GM23338 (cell line): ENCODE measurements at regions not wholly inside any gene's neighbourhood (a gene's known extent, or its start where the extent isn't known, plus 50 kb on each side); places are given as distances from the start of the nearest gene placed in this dataset.

Experiments used
- ATAC-seq: fragments of 200-7000 bp; cut with Tn5 transposase; 3 replicates; pipeline ENCODE4 v1.9.1; 2020
- DNase-seq: peaks from one replicate; pipeline ENCODE4 v3.0.0-alpha.2; 2015; ENCODE audit warnings: low spot score
- H2AFZ ChIP-seq: fragments of 200-600 bp; sonication (generic); 2 replicates; pipeline ENCODE4 v1.8.0; 2016; ENCODE audit warnings: antibody characterized with exemption, mild to moderate bottlenecking, moderate library complexity
- H3F3A ChIP-seq: fragments of 200-600 bp; sonication (generic); replicated peaks from 2 replicates; pipeline ENCODE4 v1.8.0; 2017; ENCODE audit warnings: antibody characterized with exemption, mixed run types, low read depth
- H3K27ac ChIP-seq: fragments of 200-600 bp; sonication (generic); 2 replicates; pipeline ENCODE4 v1.6.1; 2016; ENCODE audit warnings: low read depth
- H3K27me3 ChIP-seq: fragments of 200-600 bp; sonication (generic); 2 replicates; pipeline ENCODE4 v1.8.0; 2016; ENCODE audit warnings: mild to moderate bottlenecking, mixed run types, moderate library complexity; ENCODE audit not compliant: insufficient read depth
- H3K36me3 ChIP-seq: fragments of 200-600 bp; sonication (generic); 2 replicates; pipeline ENCODE4 v1.8.0; 2016; ENCODE audit warnings: mild to moderate bottlenecking; ENCODE audit not compliant: insufficient read depth
- H3K4me1 ChIP-seq: fragments of 200-600 bp; sonication (generic); 2 replicates; pipeline ENCODE4 v1.8.0; 2016; ENCODE audit warnings: mild to moderate bottlenecking, moderate library complexity; ENCODE audit not compliant: insufficient read depth
- H3K4me2 ChIP-seq: fragments of 200-600 bp; sonication (generic); 2 replicates; pipeline ENCODE4 v1.7.1; 2017; ENCODE audit warnings: mixed run types
- H3K4me3 ChIP-seq: fragments of 200-600 bp; sonication (generic); 2 replicates; pipeline ENCODE4 v1.6.1; 2016; ENCODE audit warnings: mixed run types
- H3K79me2 ChIP-seq: fragments of 200-600 bp; sonication (generic); replicated peaks from 2 replicates; pipeline ENCODE4 v1.8.0; 2017; ENCODE audit warnings: mild to moderate bottlenecking; ENCODE audit not compliant: insufficient read depth
- H3K9me2 ChIP-seq: fragments of 200-600 bp; sonication (generic); 2 replicates; pipeline ENCODE4 v1.8.0; 2017; ENCODE audit not compliant: insufficient read depth
- H4K20me1 ChIP-seq: fragments of 200-600 bp; sonication (generic); replicated peaks from 2 replicates; pipeline ENCODE4 v1.8.0; 2017; ENCODE audit warnings: mild to moderate bottlenecking; ENCODE audit not compliant: insufficient read depth
- H3K27ac Mint-ChIP-seq: 2 replicates; pipeline ENCODE4 v1.8.0; 2020; ENCODE audit warnings: inconsistent platforms, mild to moderate bottlenecking, moderate library complexity, mixed read lengths
- H3K27me3 Mint-ChIP-seq: 3 replicates; pipeline ENCODE4 v1.8.0; 2022; ENCODE audit warnings: low read depth, mild to moderate bottlenecking, moderate library complexity, mixed read lengths, inconsistent platforms; ENCODE audit not compliant: insufficient read depth, poor library complexity
- H3K36me3 Mint-ChIP-seq: 3 replicates; pipeline ENCODE4 v1.8.0; 2021; ENCODE audit warnings: low read depth, mild to moderate bottlenecking, inconsistent platforms, moderate library complexity, mixed read lengths
- H3K4me1 Mint-ChIP-seq: 3 replicates; pipeline ENCODE4 v1.8.0; 2020; ENCODE audit warnings: mild to moderate bottlenecking, inconsistent platforms, mixed read lengths
- H3K4me3 Mint-ChIP-seq: 3 replicates; pipeline ENCODE4 v1.8.0; 2021; ENCODE audit warnings: moderate library complexity, mild to moderate bottlenecking, inconsistent platforms, mixed read lengths
- H3K9me3 Mint-ChIP-seq: 3 replicates; pipeline ENCODE4 v1.8.0; 2020; ENCODE audit warnings: moderate library complexity, mild to moderate bottlenecking, inconsistent platforms, mixed read lengths
- CREB1 ChIP-seq: fragments of 250-450 bp; sonication (Bioruptor Pico); IDR thresholded peaks from 2 replicates; pipeline ENCODE4 v1.5.0; 2020; ENCODE audit warnings: low read depth, mild to moderate bottlenecking, moderate library complexity
- CTCF ChIP-seq, 2 experiments: fragments of 200-600 bp in 1 of 2; sonication (generic) in 1 of 2; conservative IDR thresholded peaks; 2 replicates each; pipeline versions ENCODE4 v1.5.1 to v1.6.1; 2016 to 2017; ENCODE audit warnings: antibody characterized with exemption in 2 of 2, low read depth in 2 of 2, mild to moderate bottlenecking in 2 of 2, moderate library complexity in 1 of 2
- ETS1 ChIP-seq: IDR thresholded peaks from 2 replicates; pipeline ENCODE4 v1.6.1; 2016; ENCODE audit warnings: antibody characterized with exemption
- EZH2 ChIP-seq: fragments of 200-600 bp; sonication (generic); IDR thresholded peaks from one replicate; pipeline ENCODE4 v1.8.0; 2017; ENCODE audit warnings: antibody characterized with exemption, mild to moderate bottlenecking, low read depth; ENCODE audit not compliant: unreplicated experiment
- EZH2phosphoT487 ChIP-seq: fragments of 200-600 bp; sonication (generic); IDR thresholded peaks from one replicate; pipeline ENCODE4 v1.8.1; 2018; ENCODE audit warnings: antibody characterized with exemption; ENCODE audit not compliant: unreplicated experiment
- NANOG ChIP-seq: IDR thresholded peaks from 2 replicates; pipeline ENCODE4 v1.6.1; 2016; ENCODE audit warnings: antibody characterized with exemption, borderline replicate concordance
- POLR2AphosphoS5 ChIP-seq: IDR thresholded peaks from 2 replicates; pipeline ENCODE4 v1.6.1; 2016; ENCODE audit warnings: antibody characterized with exemption, low read depth
- REST ChIP-seq: IDR thresholded peaks from one replicate; pipeline ENCODE4 v1.6.1; 2018; ENCODE audit warnings: antibody characterized with exemption; ENCODE audit not compliant: unreplicated experiment
- ZNF114 ChIP-seq: fragments of 250-450 bp; sonication (Bioruptor Pico); IDR thresholded peaks from 2 replicates; pipeline ENCODE4 v1.5.0; 2020; ENCODE audit warnings: mild to moderate bottlenecking, moderate library complexity
- ZNF331 ChIP-seq: fragments of 250-450 bp; sonication (Bioruptor Pico); IDR thresholded peaks from 2 replicates; pipeline ENCODE4 v1.5.0; 2020; ENCODE audit warnings: low read depth, mild to moderate bottlenecking, moderate library complexity
- ZNF462 ChIP-seq: fragments of 250-450 bp; sonication (Bioruptor Pico); IDR thresholded peaks from 2 replicates; pipeline ENCODE4 v1.5.0; 2020; ENCODE audit warnings: mild to moderate bottlenecking, moderate library complexity

GRCh38 chr12:13299457-13299856 is 102.9 kb downstream of the EMP1 start (continued):
- TF ChIP-seq ZNF462 (CRISPR knock-in tag) (no peak), POLR2AphosphoS5 (no peak)

- Histone ChIP-seq H3K9me2 (peaks cover under 1% of the 10 kb centered on the region; the same call in 1 of the 2 replicates), H3K27ac (no peak overlapping the region), H2AFZ (no peak overlapping the region), H4K20me1 (no peaks in the 10 kb centered on the region), H3K36me3 (no peaks in the 10 kb centered on the region), H3K79me2 (no peaks in the 10 kb centered on the region), H3K27me3 (no peaks in the 10 kb centered on the region), H3K4me2 (no peak overlapping the region), H3K4me1 (no peaks in the 10 kb centered on the region), H3F3A (no peaks in the 10 kb centered on the region), H3K4me3 (no peak overlapping the region)
- Mint-ChIP-seq H3K4me3 (no peak overlapping the region), H3K27ac (no peak overlapping the region), H3K4me1 (no peaks in the 10 kb centered on the region), H3K36me3 (no peaks in the 10 kb centered on the region), H3K9me3 (no peaks in the 10 kb centered on the region), H3K27me3 (no peaks in the 10 kb centered on the region)
- ATAC-seq: no peak
- DNase-seq: no peak
- no peak for TF ChIP-seq ZNF331 (CRISPR knock-in tag)
- no peak for TF ChIP-seq ZNF114 (CRISPR knock-in tag)
- no peak for TF ChIP-seq REST
- TF ChIP-seq ETS1: no peak
- TF ChIP-seq CTCF (conservative IDR thresholded peaks at IDR 0.05; ENCODE audit: low read depth in 2 of 2): no peak
- TF ChIP-seq CREB1 (CRISPR knock-in tag): no peak
- TF ChIP-seq EZH2phosphoT487: no peak
- TF ChIP-seq EZH2: no peak
- no peak for TF ChIP-seq POLR2AphosphoS5
- TF ChIP-seq NANOG: no peak
These were observed 96.6 kb downstream of the EMP1 start for GRCh38 chr12:13293096-13293495.
